Left ventricle myocardium inferior (tissue), 1 donor: ENCODE measurements at regions not wholly inside any gene's neighbourhood (a gene's known extent, or its start where the extent isn't known, plus 50 kb on each side); places are given as distances from the start of the nearest gene placed in this dataset.

ENCODE experiments used
- DNase-seq: peaks from one replicate; pipeline ENCODE4 v3.0.0-alpha.2; 2020
- H3K27ac ChIP-seq: fragments of 200-600 bp; replicated peaks from 2 replicates; pipeline ENCODE4 v1.8.0; 2021
- H3K27me3 ChIP-seq: fragments of 200-600 bp; 2 replicates; pipeline ENCODE4 v1.8.0; 2021; ENCODE audit warnings: low read depth
- H3K36me3 ChIP-seq: fragments of 200-600 bp; 2 replicates; pipeline ENCODE4 v1.8.0; 2021
- H3K4me1 ChIP-seq: fragments of 200-600 bp; 2 replicates; pipeline ENCODE4 v1.8.0; 2021
- H3K4me3 ChIP-seq: fragments of 200-600 bp; 2 replicates; pipeline ENCODE4 v1.8.0; 2021; ENCODE audit warnings: mild to moderate bottlenecking, moderate library complexity
- H3K9me3 ChIP-seq: fragments of 200-600 bp; replicated peaks from 2 replicates; pipeline ENCODE4 v1.8.0; 2021
- intact Hi-C: fragments of 100-400 bp; cut with micrococcal nuclease; formaldehyde crosslinking; loops from one replicate; pipeline ENCODE4 v1.11.0; 2022
- TF ChIP-seq, protein P1 (sequence below): fragments of 200-600 bp; IDR thresholded peaks from 2 replicates; pipeline ENCODE4 v1.8.0; 2021; ENCODE audit warnings: antibody characterized with exemption, mild to moderate bottlenecking, borderline replicate concordance
- donor health status: DM: no; HTN: yes; CAD: no; lungs with severe emphysema.

DNA sequence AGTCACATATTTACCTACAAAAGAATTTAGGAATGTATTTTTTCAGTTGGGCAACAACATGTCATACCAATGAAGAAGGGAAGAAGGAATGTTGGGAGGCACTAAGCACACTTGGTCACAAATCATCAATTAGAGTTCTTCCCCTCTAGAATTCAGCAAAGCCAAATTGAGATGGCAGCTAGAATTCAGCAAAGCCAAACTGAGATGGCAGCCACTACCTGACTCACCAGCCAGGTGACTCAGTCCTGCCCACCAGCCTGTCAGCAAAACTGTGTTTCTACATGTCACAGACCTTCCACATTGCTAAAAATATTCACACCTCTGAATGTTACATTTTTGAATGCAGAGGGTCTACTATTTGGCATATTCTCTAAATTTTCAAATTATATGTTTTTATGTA lies 63.2 kb upstream of the NOCT start:
- no peaks in the 10 kb centered on the region for H3K36me3 ChIP-seq
- TF ChIP-seq, protein P1, sequence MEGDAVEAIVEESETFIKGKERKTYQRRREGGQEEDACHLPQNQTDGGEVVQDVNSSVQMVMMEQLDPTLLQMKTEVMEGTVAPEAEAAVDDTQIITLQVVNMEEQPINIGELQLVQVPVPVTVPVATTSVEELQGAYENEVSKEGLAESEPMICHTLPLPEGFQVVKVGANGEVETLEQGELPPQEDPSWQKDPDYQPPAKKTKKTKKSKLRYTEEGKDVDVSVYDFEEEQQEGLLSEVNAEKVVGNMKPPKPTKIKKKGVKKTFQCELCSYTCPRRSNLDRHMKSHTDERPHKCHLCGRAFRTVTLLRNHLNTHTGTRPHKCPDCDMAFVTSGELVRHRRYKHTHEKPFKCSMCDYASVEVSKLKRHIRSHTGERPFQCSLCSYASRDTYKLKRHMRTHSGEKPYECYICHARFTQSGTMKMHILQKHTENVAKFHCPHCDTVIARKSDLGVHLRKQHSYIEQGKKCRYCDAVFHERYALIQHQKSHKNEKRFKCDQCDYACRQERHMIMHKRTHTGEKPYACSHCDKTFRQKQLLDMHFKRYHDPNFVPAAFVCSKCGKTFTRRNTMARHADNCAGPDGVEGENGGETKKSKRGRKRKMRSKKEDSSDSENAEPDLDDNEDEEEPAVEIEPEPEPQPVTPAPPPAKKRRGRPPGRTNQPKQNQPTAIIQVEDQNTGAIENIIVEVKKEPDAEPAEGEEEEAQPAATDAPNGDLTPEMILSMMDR = no peak
- no peak overlapping the region for H3K27ac ChIP-seq
- H3K9me3 ChIP-seq = no peaks in the 10 kb centered on the region
- intact Hi-C loops = no loop called here
- H3K4me1 ChIP-seq = peaks cover 6% of the 10 kb centered on the region
- H3K27me3 ChIP-seq = no peaks in the 10 kb centered on the region
- DNase-seq = no peak
- H3K4me3 ChIP-seq = no peak overlapping the region

DNA sequence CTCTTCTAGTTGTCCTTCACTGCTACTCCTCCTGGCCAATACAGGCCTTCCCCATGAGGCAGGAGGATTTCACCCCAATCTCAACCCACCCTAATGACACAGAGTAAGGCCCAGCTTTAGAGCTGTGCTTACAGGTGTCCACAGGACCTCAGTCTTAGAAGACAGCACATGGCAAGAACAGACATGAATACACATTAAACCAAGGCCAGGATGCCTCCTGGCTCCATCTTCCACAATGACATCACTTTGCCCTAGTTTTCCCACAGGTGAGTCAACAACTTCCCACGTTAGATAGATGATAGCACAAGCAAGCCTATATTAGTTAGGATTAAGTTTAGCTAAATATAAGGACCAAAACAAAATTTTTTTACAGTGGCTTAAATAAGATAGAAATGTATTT lies 63.8 kb upstream of the NOCT start:
- intact Hi-C loops = no loop called here
- Histone ChIP-seq H3K4me3 (no peak overlapping the region), H3K36me3 (no peaks in the 10 kb centered on the region), H3K27me3 (no peaks in the 10 kb centered on the region), H3K27ac (no peak overlapping the region), H3K4me1 (peaks cover 6% of the 10 kb centered on the region), H3K9me3 (no peaks in the 10 kb centered on the region)
- TF ChIP-seq, protein P1 = no peak
- DNase-seq = no peak

- intact Hi-C loops = no loop called here
- no peak overlapping the region for H3K4me3 ChIP-seq
- H3K27ac ChIP-seq = no peak overlapping the region
- H3K27me3 ChIP-seq = no peaks in the 10 kb centered on the region
- TF ChIP-seq, protein P1 = no peak
- H3K36me3 ChIP-seq = no peaks in the 10 kb centered on the region
- H3K4me1 ChIP-seq = peaks cover 6% of the 10 kb centered on the region
- no peaks in the 10 kb centered on the region for H3K9me3 ChIP-seq
- DNase-seq = no peak
These were observed 65.7 kb upstream of the NOCT start for GRCh38 chr4:138949866-138950265.

DNA sequence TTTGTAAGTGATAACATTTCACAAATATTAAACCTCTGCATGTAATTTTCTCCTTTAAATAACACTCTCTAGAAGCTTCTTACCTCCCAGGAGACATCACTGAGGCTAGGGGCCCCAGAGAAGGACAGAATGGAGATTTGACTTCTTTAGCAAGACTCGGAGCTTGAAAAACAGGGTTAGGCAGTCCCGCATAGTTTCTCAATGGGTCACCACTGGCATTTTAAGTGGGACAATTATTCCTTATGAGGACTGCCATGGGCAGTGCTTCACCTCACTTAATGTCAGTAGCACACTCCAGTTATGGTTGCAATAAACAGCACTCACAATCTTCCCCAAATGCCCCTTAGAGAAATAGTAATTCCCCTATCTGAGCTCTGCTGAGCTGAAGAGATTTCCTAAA lies 66.7 kb upstream of the NOCT start:
- no peak overlapping the region for H3K4me3 ChIP-seq
- no peak for DNase-seq
- TF ChIP-seq, protein P1 = no peak
- H3K36me3 ChIP-seq = no peaks in the 10 kb centered on the region
- intact Hi-C loops = no loop called here
- no peaks in the 10 kb centered on the region for H3K9me3 ChIP-seq
- H3K4me1 ChIP-seq = peaks cover 5% of the 10 kb centered on the region
- no peak overlapping the region for H3K27ac ChIP-seq
- no peaks in the 10 kb centered on the region for H3K27me3 ChIP-seq

- Histone ChIP-seq H3K36me3 (no peaks in the 10 kb centered on the region), H3K4me1 (no peaks in the 10 kb centered on the region), H3K27me3 (no peaks in the 10 kb centered on the region), H3K4me3 (no peak overlapping the region), H3K27ac (no peak overlapping the region), H3K9me3 (no peaks in the 10 kb centered on the region)
- no peak for DNase-seq
- intact Hi-C loops = no loop called here
- TF ChIP-seq, protein P1 = no peak
These were observed 69.3 kb upstream of the NOCT start for GRCh38 chr4:138946306-138946705.

GRCh38 chr4:138945840-138946239 lies 69.7 kb upstream of the NOCT start:
- TF ChIP-seq, protein P1 = no peak
- Histone ChIP-seq H3K4me3 (no peak overlapping the region), H3K36me3 (no peaks in the 10 kb centered on the region), H3K27me3 (no peaks in the 10 kb centered on the region), H3K4me1 (no peaks in the 10 kb centered on the region), H3K9me3 (no peaks in the 10 kb centered on the region), H3K27ac (no peak overlapping the region)
- no peak for DNase-seq
- intact Hi-C loops = no loop called here
